HCT116 (cell line): ENCODE measurements at regions not wholly inside any gene's neighbourhood (a gene's known extent, or its start where the extent isn't known, plus 50 kb on each side); places are given as distances from the start of the nearest gene placed in this dataset.

Experiments used
- ATAC-seq: fragments of 200-7000 bp; cut with Tn5 transposase; 2 replicates; pipeline ENCODE4 v1.9.1; 2020; ENCODE audit warnings: mild to moderate bottlenecking, moderate library complexity
- BruUV-seq: library from RNA; stranded (reverse); fragments of 400-500 nt; replicated peaks from 2 replicates; lab custom pipeline; 2021; lab: Mats Ljungman, UMichigan
- CTCF ChIA-PET: fragments of 300-600 bp; sonication (Branson Sonifier 250); formaldehyde crosslinking; loops from one replicate; lab custom pipeline; 2021; ENCODE audit warnings: antibody characterized with exemption; lab: Charles Lee
- POLR2A ChIA-PET: fragments of 300-600, 350-600 bp; sonication (Branson Sonifier 250); formaldehyde crosslinking; loops from one replicate; lab custom pipeline; 2021; ENCODE audit warnings: antibody characterized with exemption; lab: Charles Lee
- RAD21 ChIA-PET, 2 experiments: fragments of 300-600 bp; sonication (Branson Sonifier 250); formaldehyde crosslinking; loops; one replicate each; lab custom pipeline; 2023; ENCODE audit warnings: low total read pairs in 2 of 2; ENCODE audit not compliant: uncharacterized antibody in 2 of 2, unreplicated experiment in 2 of 2, low non-redundant PET in 1 of 2; lab: Charles Lee
- DNase-seq: peaks from one replicate; pipeline ENCODE4 v3.0.0-alpha.2; 2010; ENCODE audit warnings: low read depth, low spot score
- H2AFZ ChIP-seq: fragments of 200-600 bp; shearing (Covaris generic), sonication (generic); 2 replicates; pipeline ENCODE4 v1.6.1; 2017; ENCODE audit warnings: low read depth, mixed run types, mixed read lengths, antibody characterized with exemption, low read length; ENCODE audit not compliant: poor library complexity, severe bottlenecking
- H3K27ac ChIP-seq: 2 replicates; pipeline ENCODE4 v1.5.1; 2012; ENCODE audit warnings: low read depth, low read length
- H3K27me3 ChIP-seq: fragments of 200-600 bp; sonication (generic); 2 replicates; pipeline ENCODE4 v1.6.1; 2016; ENCODE audit warnings: mixed run types, low read length, mixed read lengths; ENCODE audit not compliant: insufficient read depth
- H3K36me3 ChIP-seq, 2 experiments: fragments of 200-500 bp in 1 of 2; fragments of 200-600 bp in 1 of 2; sonication (Bioruptor generic) in 1 of 2; sonication (generic) in 1 of 2; 2 replicates each; pipeline versions ENCODE4 v1.5.1 to v1.6.1; 2014 to 2016; ENCODE audit warnings: low read length in 2 of 2, inconsistent platforms in 1 of 2, mixed read lengths in 1 of 2, mixed run types in 1 of 2; ENCODE audit not compliant: insufficient read depth in 2 of 2, control insufficient read depth in 1 of 2
- H3K4me1 ChIP-seq, 2 experiments: fragments of 200-600 bp in 1 of 2; sonication (generic) in 1 of 2; 2 replicates each; pipeline versions ENCODE4 v1.5.1 to v1.6.1; 2012 to 2017; ENCODE audit warnings: low read length in 2 of 2, inconsistent platforms in 1 of 2, mild to moderate bottlenecking in 1 of 2, mixed read lengths in 1 of 2, mixed run types in 1 of 2, moderate library complexity in 1 of 2; ENCODE audit not compliant: insufficient read depth in 2 of 2, control insufficient read depth in 1 of 2
- H3K4me2 ChIP-seq: fragments of 200-600 bp; sonication (generic); 2 replicates; pipeline ENCODE4 v1.6.1; 2017; ENCODE audit warnings: mixed run types, low read length, mixed read lengths
- H3K4me3 ChIP-seq, 2 experiments: fragments of 200-600 bp in 1 of 2; sonication (generic) in 1 of 2; replicated peaks in 1 of 2; 2 replicates each; pipeline ENCODE4 v1.5.1; 2011 to 2016; ENCODE audit warnings: low read length in 2 of 2, control low read depth in 1 of 2, low read depth in 1 of 2, mild to moderate bottlenecking in 1 of 2, mixed read lengths in 1 of 2, mixed run types in 1 of 2
- H3K79me2 ChIP-seq: fragments of 200-600 bp; sonication (generic); 2 replicates; pipeline ENCODE4 v1.6.1; 2017; ENCODE audit warnings: mild to moderate bottlenecking, mixed run types, low read length, moderate library complexity, mixed read lengths; ENCODE audit not compliant: insufficient read depth
- H3K9ac ChIP-seq: fragments of 200-600 bp; sonication (generic); 2 replicates; pipeline ENCODE4 v1.6.1; 2016; ENCODE audit warnings: low read length, mixed read lengths
- H3K9me2 ChIP-seq: fragments of 200-600 bp; sonication (generic), shearing (Covaris generic); 2 replicates; pipeline ENCODE4 v1.6.1; 2017; ENCODE audit warnings: mixed run types, mild to moderate bottlenecking, moderate library complexity; ENCODE audit not compliant: insufficient read depth
- H3K9me3 ChIP-seq, 2 experiments: fragments of 200-500 bp in 1 of 2; fragments of 200-600 bp in 1 of 2; sonication (Bioruptor generic) in 1 of 2; sonication (generic) in 1 of 2; 2 replicates each; pipeline ENCODE4 v1.6.1; 2014 to 2017; ENCODE audit warnings: low read length in 2 of 2, mixed read lengths in 2 of 2, inconsistent platforms in 1 of 2, low read depth in 1 of 2, mild to moderate bottlenecking in 1 of 2, mixed run types in 1 of 2, moderate library complexity in 1 of 2; ENCODE audit not compliant: control insufficient read depth in 1 of 2, insufficient read depth in 1 of 2
- H4K20me1 ChIP-seq: fragments of 200-600 bp; sonication (generic), shearing (Covaris generic); 2 replicates; pipeline ENCODE4 v1.6.1; 2017; ENCODE audit warnings: mixed run types, mild to moderate bottlenecking, moderate library complexity; ENCODE audit not compliant: insufficient read depth
- CBX3 ChIP-seq: IDR thresholded peaks from 2 replicates; pipeline ENCODE4 v1.6.1; 2012; ENCODE audit warnings: low read depth
- CEBPB ChIP-seq: IDR thresholded peaks from 2 replicates; pipeline ENCODE4 v1.6.1; 2012; ENCODE audit warnings: low read depth
- EGR1 ChIP-seq: IDR thresholded peaks from 2 replicates; pipeline ENCODE4 v1.6.1; 2012; ENCODE audit warnings: low read depth
- ELF1 ChIP-seq: IDR thresholded peaks from 2 replicates; pipeline ENCODE4 v1.6.1; 2012; ENCODE audit warnings: low read depth, borderline replicate concordance
- FOSL1 ChIP-seq: IDR thresholded peaks from 2 replicates; pipeline ENCODE4 v1.6.1; 2012; ENCODE audit warnings: low read depth
- JUND ChIP-seq: IDR thresholded peaks from 2 replicates; pipeline ENCODE4 v1.6.1; 2012
- POLR2A ChIP-seq: IDR thresholded peaks from 2 replicates; pipeline ENCODE4 v1.7.0; 2011; ENCODE audit warnings: borderline replicate concordance; ENCODE audit not compliant: insufficient read depth, insufficient read length; ENCODE audit errors: extremely low read depth
- POLR2AphosphoS5 ChIP-seq: IDR thresholded peaks from 2 replicates; pipeline ENCODE4 v1.6.1; 2011; ENCODE audit warnings: mild to moderate bottlenecking, low read depth, low read length, moderate library complexity
- RAD21 ChIP-seq: IDR thresholded peaks from 2 replicates; pipeline ENCODE4 v1.6.1; 2012; ENCODE audit warnings: low read depth, mild to moderate bottlenecking
- SRF ChIP-seq: IDR thresholded peaks from 2 replicates; pipeline ENCODE4 v1.6.1; 2012; ENCODE audit warnings: low read depth
- TCF7L2 ChIP-seq: IDR thresholded peaks from 2 replicates; pipeline ENCODE4 v1.7.0; 2011; ENCODE audit warnings: borderline replicate concordance, inconsistent platforms; ENCODE audit not compliant: insufficient read depth, insufficient read length; ENCODE audit errors: extremely low read depth
- YY1 ChIP-seq: IDR thresholded peaks from 2 replicates; pipeline ENCODE4 v1.6.1; 2011; ENCODE audit warnings: low read length, low read depth, moderate library complexity, mild to moderate bottlenecking; ENCODE audit not compliant: insufficient replicate concordance; ENCODE audit errors: extremely low read depth
- ZFX ChIP-seq: fragments of 450-650 bp; IDR thresholded peaks from 2 replicates; pipeline ENCODE4 v1.6.1; 2017
- ZNF274 ChIP-seq: fragments of 200-500 bp; sonication (Bioruptor generic); IDR thresholded peaks from 2 replicates; pipeline ENCODE4 v1.6.1; 2014; ENCODE audit warnings: mild to moderate bottlenecking, low read depth, low read length, inconsistent platforms
- intact Hi-C: fragments of 100-400 bp; cut with micrococcal nuclease; formaldehyde crosslinking; loops from 2 replicates; pipeline ENCODE4 v1.10.0; 2022
- TF ChIP-seq, protein P1 (sequence below): IDR thresholded peaks from 2 replicates; pipeline ENCODE4 v1.6.1; 2011; ENCODE audit warnings: mild to moderate bottlenecking, low read length, moderate library complexity; ENCODE audit not compliant: insufficient replicate concordance; ENCODE audit errors: extremely low read depth
- TF ChIP-seq, protein P2 (sequence below), 3 experiments: fragments of 200-600 bp in 1 of 3; sonication (generic) in 1 of 3; IDR thresholded peaks in 2 of 3; conservative IDR thresholded peaks in 1 of 3; 2 replicates each; pipeline ENCODE4 v1.5.1; 2012 to 2017; ENCODE audit warnings: low read depth in 2 of 3, low read length in 2 of 3, antibody characterized with exemption in 1 of 3, borderline replicate concordance in 1 of 3, control low read depth in 1 of 3, mild to moderate bottlenecking in 1 of 3, mixed read lengths in 1 of 3, mixed run types in 1 of 3, moderate library complexity in 1 of 3; ENCODE audit not compliant: insufficient read depth in 1 of 3
- TF ChIP-seq, protein P3 (sequence below): IDR thresholded peaks from 2 replicates; pipeline ENCODE4 v1.6.1; 2012
- TF ChIP-seq, protein P4 (sequence below): IDR thresholded peaks from 2 replicates; pipeline ENCODE4 v1.6.1; 2012; ENCODE audit warnings: low read depth
- TF ChIP-seq, protein P5 (sequence below): IDR thresholded peaks from 2 replicates; pipeline ENCODE4 v1.6.1; 2012

DNA sequence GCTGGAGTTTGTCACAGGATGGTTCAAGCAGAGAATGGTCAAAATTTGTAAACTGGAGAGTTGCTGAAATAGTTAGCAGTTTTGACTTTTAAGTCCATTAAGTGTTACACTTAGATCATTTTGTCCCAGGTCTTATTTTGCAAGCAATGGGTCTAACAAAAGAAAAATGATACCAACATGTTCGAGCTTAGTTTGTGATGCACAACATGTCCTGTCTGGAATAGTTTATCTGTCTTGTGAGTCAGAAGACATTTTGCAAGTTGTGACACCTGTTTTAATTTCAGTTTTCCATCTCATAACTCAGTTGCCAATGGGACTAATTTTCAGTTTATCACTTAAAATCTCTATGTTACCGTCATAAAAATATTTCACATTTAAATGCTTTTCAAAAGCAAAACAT lies 929.8 kb downstream of the CDH18 start (continued):
- TF ChIP-seq, protein P1, sequence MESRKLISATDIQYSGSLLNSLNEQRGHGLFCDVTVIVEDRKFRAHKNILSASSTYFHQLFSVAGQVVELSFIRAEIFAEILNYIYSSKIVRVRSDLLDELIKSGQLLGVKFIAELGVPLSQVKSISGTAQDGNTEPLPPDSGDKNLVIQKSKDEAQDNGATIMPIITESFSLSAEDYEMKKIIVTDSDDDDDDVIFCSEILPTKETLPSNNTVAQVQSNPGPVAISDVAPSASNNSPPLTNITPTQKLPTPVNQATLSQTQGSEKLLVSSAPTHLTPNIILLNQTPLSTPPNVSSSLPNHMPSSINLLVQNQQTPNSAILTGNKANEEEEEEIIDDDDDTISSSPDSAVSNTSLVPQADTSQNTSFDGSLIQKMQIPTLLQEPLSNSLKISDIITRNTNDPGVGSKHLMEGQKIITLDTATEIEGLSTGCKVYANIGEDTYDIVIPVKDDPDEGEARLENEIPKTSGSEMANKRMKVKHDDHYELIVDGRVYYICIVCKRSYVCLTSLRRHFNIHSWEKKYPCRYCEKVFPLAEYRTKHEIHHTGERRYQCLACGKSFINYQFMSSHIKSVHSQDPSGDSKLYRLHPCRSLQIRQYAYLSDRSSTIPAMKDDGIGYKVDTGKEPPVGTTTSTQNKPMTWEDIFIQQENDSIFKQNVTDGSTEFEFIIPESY, result no peak
- no peak for TF ChIP-seq JUND
- no peak for TF ChIP-seq YY1
- TF ChIP-seq EGR1, result no peak

DNA sequence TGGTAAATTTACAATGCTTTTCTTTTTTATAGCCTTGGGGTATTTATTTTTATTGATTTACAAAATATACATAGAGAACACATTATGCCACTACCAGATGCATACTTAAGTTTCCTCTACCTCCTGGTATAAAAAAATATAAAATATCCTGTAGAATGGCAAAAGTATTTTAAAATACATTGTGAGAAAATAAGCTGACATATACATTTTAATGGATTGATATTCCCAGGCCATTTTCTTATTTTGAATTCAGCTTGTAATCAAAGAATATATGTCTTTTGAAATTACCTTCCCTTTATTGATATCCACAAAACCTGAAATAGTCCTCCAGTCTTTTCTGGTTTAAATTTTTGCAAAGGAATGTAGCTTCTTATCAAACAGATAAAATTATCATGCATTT lies 923.9 kb downstream of the CDH18 start:
- Histone ChIP-seq H2AFZ (no peak overlapping the region), H3K4me3 (no peak overlapping the region), H3K9me2 (no peaks in the 10 kb centered on the region), H3K4me1 (no peaks in the 10 kb centered on the region), H3K79me2 (no peaks in the 10 kb centered on the region), H3K27me3 (no peaks in the 10 kb centered on the region), H3K4me2 (no peak overlapping the region), H3K36me3 (no peaks in the 10 kb centered on the region), H3K9ac (no peak overlapping the region), H3K9me3 (peaks cover 9 to 15% of the 10 kb centered on the region in 2 experiments; a peak in 2 of 4 replicates), H4K20me1 (no peaks in the 10 kb centered on the region), H3K27ac (no peak overlapping the region)
- POLR2A ChIA-PET, result no interaction called here
- DNase-seq (no peak), ATAC-seq (no peak)
- intact Hi-C loops, result no loop called here
- CTCF ChIA-PET, result no interaction called here
- RAD21 ChIA-PET, result no interaction called here
- no TSS peak for BruUV-seq
- no peak for TF ChIP-seq CBX3
- no peak for TF ChIP-seq TCF7L2
- TF ChIP-seq, protein P2, sequence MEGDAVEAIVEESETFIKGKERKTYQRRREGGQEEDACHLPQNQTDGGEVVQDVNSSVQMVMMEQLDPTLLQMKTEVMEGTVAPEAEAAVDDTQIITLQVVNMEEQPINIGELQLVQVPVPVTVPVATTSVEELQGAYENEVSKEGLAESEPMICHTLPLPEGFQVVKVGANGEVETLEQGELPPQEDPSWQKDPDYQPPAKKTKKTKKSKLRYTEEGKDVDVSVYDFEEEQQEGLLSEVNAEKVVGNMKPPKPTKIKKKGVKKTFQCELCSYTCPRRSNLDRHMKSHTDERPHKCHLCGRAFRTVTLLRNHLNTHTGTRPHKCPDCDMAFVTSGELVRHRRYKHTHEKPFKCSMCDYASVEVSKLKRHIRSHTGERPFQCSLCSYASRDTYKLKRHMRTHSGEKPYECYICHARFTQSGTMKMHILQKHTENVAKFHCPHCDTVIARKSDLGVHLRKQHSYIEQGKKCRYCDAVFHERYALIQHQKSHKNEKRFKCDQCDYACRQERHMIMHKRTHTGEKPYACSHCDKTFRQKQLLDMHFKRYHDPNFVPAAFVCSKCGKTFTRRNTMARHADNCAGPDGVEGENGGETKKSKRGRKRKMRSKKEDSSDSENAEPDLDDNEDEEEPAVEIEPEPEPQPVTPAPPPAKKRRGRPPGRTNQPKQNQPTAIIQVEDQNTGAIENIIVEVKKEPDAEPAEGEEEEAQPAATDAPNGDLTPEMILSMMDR (IDR thresholded peaks at IDR 0.05 in 2 of 3, conservative IDR thresholded peaks at IDR 0.05 in 1 of 3; ENCODE audit: borderline replicate concordance in 1 of 3, insufficient read depth in 1 of 3, low read depth in 2 of 3, low read length in 2 of 3), result no peak
- TF ChIP-seq ZNF274, result no peak
- no peak for TF ChIP-seq POLR2A
- no peak for TF ChIP-seq ELF1
- TF ChIP-seq JUND, result no peak
- TF ChIP-seq, protein P3, sequence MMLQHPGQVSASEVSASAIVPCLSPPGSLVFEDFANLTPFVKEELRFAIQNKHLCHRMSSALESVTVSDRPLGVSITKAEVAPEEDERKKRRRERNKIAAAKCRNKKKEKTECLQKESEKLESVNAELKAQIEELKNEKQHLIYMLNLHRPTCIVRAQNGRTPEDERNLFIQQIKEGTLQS, result no peak
- TF ChIP-seq, protein P4, sequence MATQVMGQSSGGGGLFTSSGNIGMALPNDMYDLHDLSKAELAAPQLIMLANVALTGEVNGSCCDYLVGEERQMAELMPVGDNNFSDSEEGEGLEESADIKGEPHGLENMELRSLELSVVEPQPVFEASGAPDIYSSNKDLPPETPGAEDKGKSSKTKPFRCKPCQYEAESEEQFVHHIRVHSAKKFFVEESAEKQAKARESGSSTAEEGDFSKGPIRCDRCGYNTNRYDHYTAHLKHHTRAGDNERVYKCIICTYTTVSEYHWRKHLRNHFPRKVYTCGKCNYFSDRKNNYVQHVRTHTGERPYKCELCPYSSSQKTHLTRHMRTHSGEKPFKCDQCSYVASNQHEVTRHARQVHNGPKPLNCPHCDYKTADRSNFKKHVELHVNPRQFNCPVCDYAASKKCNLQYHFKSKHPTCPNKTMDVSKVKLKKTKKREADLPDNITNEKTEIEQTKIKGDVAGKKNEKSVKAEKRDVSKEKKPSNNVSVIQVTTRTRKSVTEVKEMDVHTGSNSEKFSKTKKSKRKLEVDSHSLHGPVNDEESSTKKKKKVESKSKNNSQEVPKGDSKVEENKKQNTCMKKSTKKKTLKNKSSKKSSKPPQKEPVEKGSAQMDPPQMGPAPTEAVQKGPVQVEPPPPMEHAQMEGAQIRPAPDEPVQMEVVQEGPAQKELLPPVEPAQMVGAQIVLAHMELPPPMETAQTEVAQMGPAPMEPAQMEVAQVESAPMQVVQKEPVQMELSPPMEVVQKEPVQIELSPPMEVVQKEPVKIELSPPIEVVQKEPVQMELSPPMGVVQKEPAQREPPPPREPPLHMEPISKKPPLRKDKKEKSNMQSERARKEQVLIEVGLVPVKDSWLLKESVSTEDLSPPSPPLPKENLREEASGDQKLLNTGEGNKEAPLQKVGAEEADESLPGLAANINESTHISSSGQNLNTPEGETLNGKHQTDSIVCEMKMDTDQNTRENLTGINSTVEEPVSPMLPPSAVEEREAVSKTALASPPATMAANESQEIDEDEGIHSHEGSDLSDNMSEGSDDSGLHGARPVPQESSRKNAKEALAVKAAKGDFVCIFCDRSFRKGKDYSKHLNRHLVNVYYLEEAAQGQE, result no peak
- no peak for TF ChIP-seq POLR2AphosphoS5
- TF ChIP-seq CEBPB, result no peak
- no peak for TF ChIP-seq SRF
- TF ChIP-seq, protein P5, sequence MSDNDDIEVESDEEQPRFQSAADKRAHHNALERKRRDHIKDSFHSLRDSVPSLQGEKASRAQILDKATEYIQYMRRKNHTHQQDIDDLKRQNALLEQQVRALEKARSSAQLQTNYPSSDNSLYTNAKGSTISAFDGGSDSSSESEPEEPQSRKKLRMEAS, result no peak
- TF ChIP-seq RAD21, result no peak
- TF ChIP-seq ZFX, result no peak
- no peak for TF ChIP-seq FOSL1
- no peak for TF ChIP-seq YY1
